GM21619 (cell line): ENCODE measurements at regions not wholly inside any gene's neighbourhood (a gene's known extent, or its start where the extent isn't known, plus 50 kb on each side); places are given as distances from the start of the nearest gene placed in this dataset.

Experiments used
- ATAC-seq: cut with Tn5 transposase; IDR thresholded peaks from one replicate; pipeline ENCODE4 v1.9.1; 2021; ENCODE audit not compliant: unreplicated experiment

DNA sequence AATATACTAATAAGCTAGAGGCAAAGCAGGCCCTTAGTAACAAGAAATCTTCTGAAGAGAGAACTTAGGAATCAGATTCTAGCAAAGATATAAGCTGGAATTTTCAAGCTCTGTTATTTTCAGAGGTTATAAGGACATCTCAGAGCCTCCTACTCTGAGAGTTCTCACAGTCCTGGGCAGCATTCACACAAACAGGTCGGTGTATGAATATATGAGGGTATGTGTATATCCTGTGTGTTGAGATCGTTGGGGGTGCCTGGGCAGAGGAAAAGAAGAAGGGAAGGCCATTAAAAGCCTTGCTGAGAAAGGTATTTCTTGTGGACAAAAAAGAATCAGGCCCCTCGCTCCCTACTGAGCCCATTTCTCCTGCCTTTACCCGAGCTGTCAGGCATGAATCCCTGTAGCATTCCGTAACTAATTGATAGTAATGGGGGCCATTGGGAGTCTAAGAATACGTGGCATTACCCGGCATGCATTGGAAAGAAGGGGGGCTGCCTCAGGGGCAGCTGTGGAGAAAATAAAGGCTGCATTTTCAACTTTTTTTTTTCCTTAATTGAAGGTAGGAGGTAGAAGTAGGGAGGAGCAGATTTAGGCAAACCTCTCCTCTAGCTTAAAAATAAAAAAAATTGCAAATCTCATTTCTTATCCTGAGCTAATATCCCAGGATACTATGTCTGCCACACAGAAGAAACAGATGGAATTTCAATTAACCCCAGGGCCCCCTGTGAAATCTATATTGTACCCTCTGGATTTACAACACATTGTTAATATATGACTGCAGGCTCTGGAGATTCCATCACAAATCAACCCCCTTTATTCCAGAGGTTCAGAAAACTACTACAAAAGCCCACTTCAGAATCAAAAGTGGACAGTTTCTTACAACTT lies 103.8 kb downstream of the GTPBP8 start:
- no peak for ATAC-seq

DNA sequence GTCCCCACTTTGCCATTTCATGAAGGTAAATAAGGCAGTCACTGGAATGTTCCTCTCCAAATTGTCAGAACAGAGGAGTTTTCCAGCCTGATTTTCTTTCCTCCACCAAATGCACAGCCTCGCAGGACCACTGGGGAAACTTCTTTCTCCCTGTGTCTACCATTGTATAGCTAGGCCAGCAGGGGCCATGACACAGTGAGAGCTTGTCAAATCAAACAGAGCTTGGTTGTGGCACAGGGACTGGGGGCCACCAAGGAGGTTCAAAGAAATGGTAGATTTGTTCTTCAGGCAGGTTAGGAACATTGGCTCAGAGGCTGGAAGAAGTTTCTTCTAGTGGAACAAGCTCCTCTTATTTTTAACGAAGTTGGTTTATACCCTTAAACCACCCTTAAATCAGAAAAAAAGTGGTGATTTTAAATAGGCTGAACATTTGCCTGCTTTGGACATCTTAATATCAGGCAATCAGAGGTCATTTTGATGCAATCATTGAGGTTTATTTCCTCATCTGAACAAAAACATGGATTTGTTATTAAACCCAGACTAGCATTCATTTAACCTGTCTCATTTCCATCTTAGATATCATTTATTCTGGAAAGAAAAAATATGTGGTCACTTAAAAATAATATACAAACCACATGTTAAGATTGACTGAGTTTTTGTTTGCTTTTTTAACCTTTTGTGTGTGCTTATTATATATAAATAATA lies 105.6 kb downstream of the GTPBP8 start:
- no peak for ATAC-seq

DNA sequence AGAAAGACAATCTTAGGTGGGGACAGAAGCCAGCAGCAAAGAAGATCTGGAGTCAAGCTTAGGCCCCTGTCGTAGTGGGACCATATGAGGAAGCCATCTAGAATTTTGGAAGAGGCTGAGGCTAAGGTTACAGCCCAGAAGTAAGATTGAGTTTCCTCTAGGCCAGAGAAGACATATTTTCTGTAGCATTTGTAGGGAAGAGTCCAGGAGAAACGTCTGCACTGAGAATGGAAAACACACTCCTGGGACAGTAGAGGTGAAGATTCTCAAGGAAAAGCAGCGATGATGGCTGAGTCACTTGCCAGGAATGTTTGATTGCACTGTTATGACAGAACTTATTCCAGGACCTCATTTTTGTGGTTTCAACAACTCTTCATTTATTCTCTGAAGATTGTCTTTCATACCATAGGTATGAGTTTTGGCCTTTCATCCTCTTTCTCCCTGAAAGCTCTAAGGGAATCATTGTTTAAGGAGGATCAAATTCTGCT lies 107.2 kb downstream of the GTPBP8 start:
- ATAC-seq: no peak

DNA sequence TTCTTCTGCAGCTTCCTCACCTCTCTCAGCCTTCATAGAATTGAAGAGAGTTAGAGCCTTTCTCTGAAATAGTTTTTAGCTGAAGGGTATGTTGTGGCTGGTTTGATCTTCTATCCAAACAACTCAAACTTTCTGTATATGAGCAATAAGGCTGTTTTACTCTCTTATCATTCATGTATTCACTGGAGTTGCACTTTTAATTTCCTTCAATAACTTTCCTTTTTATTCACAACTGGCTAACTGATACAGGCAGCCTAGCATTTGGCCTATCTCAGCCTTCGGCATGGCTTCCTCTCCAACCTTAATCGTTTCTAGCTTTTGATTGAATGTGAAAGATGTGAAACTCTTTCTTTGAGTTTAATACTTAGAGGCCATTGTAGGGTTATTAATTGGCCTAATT lies 109.3 kb downstream of the GTPBP8 start:
- ATAC-seq: no peak

DNA sequence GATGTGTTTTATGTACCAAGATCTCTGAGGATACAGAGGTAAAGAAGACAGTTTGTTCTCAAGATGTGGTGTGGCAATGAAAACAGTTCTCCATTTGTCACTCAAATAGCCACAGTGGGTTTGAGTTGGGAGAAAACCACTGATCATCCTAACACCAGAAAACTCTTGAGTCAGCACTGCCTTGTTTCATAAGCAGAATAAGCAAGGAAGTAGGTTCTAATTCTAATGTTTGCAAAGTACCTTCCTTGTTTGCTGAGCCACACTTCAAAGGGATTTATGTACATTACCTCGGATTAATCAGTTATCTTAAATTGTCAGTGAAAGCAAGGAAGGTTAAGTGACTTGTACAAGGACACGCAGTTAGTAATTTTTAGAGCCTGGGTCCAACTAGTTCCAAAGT lies 107.8 kb upstream of the BOC start:
- no peak for ATAC-seq

DNA sequence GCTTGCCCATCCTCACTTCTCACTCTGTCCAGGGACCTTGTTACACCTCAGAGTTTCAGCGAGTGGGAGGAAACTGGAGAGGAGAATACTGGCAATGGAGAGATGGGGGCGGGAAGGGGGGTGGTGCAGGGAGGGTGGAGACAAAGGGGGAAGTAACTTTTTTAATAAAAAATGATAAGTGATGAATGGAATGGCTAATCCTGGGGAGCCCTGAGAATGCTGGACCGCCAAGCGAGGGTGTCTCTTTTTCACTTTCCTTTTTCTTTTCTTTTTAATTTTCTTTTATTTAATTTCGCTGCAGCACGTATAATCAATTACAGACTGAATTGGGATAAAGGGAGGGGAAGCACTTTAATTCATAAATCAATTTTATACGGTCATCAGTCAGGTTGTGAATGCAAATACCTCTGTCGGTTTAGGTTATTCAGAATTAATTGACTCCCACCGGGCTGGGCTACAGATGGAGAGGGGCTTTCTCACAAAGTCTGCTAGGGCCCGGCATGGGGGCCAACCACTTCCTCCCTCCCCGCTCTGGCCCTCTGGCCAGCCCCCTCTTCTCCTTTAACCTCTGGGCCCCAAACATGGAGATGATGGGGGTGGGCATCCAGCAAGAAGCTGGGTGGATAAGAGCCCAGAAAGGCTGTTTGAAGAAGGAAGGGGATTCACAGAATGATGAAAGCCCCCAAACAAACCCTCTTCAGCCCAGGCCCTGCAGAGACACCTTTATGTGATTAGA lies 106.8 kb upstream of the BOC start:
- no peak for ATAC-seq

DNA sequence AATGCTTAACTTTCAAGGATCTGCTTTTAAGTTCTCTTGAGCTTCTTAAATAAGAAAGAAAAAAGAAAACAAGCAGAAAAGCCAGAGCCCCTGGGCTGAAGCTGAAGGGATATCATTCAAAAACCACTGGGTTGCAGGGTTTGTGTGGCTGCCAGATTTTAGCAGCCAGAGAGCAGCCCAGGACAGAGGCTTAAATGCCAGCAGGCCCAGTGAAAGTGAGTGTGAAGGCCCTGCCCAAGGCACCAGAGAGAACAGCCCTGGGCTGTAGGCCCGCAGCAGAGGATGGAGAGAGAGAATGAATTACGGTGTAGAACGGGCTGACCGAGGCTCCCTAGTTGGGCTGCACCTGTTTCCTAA lies 106.3 kb upstream of the BOC start:
- no peak for ATAC-seq

DNA sequence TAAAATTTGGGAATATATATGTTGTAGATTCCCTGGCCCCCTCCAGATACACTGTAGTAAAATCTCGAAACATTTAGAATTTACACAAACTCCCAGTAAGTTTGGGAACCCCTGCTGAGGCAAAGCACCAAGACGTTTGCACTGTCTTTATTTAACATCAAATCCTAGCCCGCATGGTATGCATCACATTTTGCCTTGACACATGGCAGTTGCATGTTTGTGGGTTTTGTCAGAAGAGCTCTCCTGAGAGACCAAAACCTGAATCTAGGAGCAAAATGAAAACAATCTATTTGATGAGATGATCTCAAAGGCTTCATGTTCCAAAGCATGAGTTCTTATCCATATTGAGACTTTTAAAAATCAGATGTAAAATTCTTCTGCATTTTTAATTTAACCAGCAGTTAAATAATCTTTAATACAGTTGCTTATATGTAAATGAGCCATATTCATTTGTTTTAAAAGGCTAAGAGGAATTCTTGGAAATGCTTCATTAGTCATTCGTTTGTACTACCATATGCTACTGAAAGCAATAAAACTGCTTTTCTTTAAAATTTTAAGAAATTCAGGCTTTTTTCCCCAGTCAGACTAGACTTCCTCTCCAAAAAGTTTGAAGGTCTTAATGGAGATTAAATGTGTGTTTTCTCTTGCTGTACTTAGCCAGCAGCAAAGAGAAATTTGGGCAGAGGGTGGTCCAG lies 105.2 kb upstream of the BOC start:
- ATAC-seq: no peak

DNA sequence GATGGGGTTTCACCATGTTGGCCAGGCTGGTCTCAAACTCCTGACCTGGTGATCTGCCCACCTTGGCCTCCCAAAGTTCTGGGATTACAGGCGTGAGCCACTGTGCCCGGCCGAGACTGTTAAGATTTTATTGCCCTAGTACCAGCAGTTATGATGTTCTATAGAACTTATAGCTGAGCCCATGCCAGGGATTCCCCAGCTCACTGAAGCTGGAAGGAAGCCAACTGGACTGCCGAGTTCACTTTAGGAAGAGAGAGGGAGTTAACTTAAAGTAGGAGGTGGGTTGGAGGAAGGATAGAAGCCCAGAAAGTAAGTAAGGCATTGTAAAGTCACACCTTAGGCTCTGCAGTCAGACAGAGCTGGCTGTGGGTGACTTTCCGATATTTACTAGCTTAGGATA lies 101.1 kb upstream of the BOC start:
- no peak for ATAC-seq

DNA sequence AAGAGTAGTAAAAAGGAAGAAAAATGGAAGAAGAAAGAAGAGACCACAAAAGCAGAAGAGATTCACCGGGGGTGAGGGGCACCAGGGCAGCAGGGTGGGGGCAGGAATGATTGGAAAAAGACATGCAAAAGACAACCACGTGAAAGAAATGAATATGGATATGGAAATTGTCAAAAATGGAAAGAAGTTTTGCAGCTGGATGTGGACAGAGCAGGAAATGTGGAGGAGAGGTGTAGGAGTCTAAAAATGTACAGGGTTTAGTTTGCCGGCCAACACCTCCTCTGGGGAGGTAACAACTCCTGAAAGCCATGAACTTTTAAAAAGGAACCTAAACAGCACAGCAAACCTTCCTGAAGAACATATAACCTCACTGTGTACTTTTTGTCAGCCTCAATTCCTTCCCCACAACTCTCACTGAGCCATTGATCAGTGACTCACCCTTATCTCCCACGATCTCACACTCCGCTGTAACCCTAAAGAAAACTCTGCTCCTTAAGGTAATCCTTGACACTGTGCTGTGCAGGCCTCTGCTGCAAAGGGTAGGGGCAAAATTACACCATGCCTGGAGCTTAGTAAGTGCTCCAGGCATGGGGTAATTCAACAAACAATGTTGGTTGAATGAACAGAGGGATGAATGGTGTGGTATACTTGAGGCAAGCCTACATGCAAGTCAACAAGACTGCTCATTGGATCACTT lies 100.2 kb upstream of the BOC start:
- no peak for ATAC-seq

DNA sequence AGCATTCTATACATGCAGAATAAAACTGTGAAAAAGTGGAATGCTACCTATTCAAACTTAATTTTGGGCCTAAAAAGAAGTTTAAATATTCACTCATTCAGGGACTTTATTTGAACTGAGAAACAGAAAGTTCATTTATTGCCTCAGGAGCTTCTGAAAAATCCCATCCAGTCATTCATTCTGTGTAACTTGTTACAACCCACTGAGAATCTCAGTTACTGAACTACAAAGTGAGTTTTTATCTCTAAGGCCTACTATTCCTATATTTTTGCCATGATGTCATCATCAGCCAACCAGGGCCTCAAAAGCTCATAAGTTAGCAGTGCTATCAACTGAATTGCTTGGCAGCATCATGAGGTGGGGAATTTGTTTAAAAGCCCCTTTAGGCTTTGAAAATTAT lies 98.0 kb upstream of the BOC start:
- no peak for ATAC-seq

DNA sequence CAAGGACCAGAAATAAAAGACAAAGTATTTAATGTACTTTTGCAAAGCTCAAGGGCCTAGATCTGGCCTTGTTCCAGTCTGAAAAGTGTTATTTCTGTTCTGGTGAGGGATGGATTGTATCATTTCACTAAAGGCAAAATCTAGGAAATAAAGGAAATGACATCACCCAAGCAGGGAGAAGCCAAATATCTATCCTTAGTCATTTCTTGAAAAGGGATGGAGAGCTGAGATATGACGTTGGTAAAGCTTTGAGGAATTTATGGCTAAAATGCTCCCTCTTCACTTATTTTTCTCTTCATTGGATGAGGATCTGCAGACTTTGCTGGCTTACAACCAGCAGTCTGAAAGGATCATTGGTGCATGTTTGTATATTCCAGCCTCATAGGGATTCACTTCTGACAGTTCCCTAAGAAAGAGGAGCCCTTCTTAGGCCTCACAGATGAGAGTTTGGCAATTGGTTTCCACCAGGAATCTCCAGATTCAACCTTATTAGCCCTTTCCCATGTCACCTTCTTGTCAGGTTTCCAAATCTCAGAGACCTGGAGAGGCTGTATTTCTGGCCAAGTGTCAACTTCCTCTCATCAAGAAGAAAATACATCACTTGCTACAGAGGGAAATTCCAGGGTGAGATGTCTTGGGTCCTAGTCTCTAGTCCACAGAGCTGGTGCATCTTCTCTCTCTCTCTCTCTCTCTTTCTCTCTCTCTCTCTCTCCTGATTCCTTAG lies 93.7 kb upstream of the BOC start:
- ATAC-seq: no peak

DNA sequence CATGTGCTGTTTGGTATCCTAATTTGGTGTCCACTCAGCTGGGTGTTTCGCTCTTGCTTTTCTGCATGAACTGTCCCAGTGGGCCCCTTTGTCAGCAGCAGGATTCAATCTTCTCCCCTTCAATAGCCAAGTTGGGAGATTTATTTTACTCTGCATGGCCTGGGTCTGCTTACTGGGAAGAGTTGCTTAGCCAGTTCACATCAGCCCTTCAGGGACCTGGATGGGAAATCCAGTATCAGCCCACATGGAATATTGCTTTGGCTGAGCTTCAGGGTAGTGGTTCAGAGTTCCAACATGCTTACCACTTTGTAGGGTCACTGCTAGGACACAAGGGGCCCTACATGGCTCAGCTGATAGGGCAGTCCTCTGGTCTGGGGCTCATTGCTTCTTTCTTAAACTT lies 93.0 kb upstream of the BOC start:
- ATAC-seq: no peak

DNA sequence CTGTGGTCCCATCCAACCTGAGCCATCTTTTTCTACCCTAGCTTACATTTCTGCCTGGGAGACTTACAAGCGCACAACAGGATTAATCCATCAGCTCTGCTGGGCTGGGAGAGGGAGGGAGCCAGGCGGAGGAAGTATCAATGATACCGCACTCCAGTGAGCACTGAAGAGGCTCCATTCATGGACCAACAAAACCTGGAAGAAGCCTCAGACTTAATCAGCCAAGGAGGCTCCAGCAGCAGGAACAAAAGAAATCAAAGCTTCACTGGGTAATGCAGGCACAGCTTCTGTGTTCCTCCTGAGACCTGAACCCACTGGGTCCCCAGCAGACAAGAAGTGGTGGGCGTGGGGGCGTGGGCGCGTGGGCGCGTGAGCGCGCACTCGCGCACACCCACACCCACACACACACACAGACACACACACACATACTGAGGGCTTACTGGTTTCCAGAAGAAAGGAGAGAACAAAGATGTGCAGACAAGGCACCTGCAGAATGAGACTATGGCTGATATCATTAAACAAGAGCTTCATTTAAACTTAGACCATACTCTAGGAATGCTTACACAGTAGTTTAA lies 87.0 kb upstream of the BOC start:
- no peak for ATAC-seq

DNA sequence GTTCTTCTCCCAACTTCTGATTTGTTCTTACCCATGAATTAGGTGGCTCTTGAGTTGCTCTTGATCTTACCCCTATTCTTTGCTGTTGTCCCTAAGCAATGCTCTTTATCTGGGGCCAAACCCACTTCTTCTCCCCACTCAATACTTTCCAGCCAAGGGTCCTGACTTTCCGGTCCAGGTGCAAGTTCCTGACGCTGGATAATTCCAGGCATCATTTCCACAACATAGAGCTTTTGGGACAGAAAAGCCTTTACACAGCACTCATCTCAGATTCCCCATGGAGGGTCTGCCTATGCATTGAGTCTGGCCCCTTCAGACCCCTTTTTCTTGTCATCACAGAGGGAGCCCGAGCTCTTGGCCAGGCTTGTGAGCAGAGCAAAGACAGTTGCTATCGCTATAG lies 85.4 kb upstream of the BOC start:
- ATAC-seq: no peak

DNA sequence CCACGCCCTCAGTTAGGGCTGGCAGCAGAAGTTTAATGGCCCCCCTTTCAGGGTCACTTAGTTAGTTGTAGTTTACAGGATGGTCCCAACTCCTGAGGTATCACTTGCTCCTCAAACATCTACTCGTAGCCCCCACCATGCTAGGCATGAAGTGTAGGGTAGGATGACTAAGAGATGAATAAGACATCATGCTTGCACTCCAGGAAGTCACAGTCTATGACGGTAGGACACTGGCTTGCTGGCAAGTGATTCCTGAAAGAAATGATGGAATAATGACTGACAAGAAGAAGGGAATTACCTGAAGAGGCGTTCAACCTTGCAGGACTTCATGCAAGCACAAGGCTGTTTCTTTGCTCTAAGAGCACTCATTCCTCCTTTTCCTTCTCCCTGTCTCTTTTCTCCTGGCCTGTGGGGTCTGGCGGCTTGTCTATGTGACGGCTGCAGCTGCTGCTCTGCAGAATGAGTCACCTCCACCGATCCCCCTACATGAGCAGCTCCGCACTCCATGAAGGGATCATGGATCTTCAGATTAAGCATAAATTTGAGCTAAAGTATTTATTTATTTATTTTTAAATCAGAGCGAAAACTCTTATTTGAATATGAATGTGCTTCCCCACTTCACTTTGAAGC lies 82.9 kb upstream of the BOC start:
- no peak for ATAC-seq

DNA sequence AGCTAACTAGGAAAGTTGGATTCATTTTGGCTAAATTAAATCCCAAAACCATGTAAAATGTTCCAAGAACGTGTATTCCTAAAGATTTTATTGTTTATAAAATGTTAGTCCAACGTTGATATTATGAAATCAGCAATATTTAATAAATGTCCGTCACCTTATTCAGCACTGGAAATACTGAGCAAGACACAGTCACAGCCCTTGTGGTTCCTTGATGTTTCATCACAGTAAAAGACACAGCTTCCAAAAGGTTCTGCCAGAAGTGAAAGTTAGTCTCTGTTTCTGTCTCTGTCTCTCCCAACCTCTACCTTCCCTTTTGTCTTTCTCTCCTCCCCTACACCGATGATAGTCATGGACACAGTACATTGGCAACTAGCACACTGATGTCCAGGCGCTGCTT lies 82.2 kb upstream of the BOC start:
- ATAC-seq: no peak

DNA sequence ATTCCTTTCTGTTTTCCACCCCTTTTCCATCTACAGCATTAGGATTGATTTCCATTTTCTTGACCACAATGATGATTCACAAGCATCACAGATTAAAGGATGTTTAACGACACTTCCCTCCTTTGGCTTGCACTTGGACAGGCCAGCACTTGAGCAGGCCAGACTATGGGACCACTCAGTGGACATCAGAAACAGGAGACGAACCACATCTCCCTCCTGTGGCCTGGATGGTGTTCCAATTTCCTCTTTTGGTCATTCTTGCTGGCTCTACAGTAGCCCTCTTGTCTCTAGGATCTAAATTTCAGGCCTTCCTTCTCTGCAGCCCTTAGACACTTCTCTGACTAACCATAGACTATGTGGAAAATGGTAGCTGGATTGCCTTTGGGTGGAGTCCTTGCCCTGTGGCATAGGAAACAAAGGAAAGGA lies 78.8 kb upstream of the BOC start:
- ATAC-seq: no peak

DNA sequence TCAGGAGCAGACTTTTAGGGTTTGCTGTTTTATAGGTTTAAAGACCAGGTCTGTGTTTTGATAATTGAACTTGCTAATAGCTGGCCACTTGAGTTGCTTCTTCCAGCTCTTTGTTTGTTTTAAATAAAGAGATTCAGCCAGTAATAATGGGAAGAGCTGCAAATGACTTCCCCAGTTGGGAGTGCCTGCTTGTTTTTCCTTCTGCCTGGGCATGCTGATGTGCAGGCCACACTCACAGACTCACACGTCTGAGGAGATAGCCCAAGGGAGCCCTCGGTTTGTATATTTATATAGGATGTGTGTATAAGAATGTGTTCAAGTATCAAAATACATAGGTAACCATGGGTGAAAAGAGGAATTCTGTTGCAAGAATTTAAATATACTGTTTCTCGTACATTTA lies 78.2 kb upstream of the BOC start:
- no peak for ATAC-seq
